GM21423 (cell line): ENCODE measurements at regions not wholly inside any gene's neighbourhood (a gene's known extent, or its start where the extent isn't known, plus 50 kb on each side); places are given as distances from the start of the nearest gene placed in this dataset.

ENCODE experiments used
- ATAC-seq: cut with Tn5 transposase; IDR thresholded peaks from one replicate; pipeline ENCODE4 v1.9.1; 2021; ENCODE audit warnings: mild to moderate bottlenecking, moderate library complexity; ENCODE audit not compliant: unreplicated experiment

- ATAC-seq = no peak
Measured at GRCh38 chr18:66682855-66683322, 79.0 kb upstream of the CDH19 start.

GRCh38 chr18:66676699-66677098 is 72.8 kb upstream of the CDH19 start:
- ATAC-seq = no peak

GRCh38 chr18:66674286-66674685 is 70.4 kb upstream of the CDH19 start:
- ATAC-seq = no peak

- ATAC-seq = no peak
Measured at GRCh38 chr18:66668706-66669105, 64.8 kb upstream of the CDH19 start.

GRCh38 chr18:66662632-66663031 is 58.7 kb upstream of the CDH19 start:
- no peak for ATAC-seq

- no peak for ATAC-seq
Measured at GRCh38 chr18:66655407-66655806, 51.5 kb upstream of the CDH19 start.
